GM12872 (cell line): ENCODE measurements at regions not wholly inside any gene's neighbourhood (a gene's known extent, or its start where the extent isn't known, plus 50 kb on each side); places are given as distances from the start of the nearest gene placed in this dataset.

ENCODE experiments used
- CTCF ChIP-seq: IDR thresholded peaks from 3 replicates; pipeline ENCODE4 v1.5.1; 2011; ENCODE audit warnings: low read depth, mild to moderate bottlenecking, low read length, moderate library complexity; ENCODE audit not compliant: insufficient read depth

GRCh38 chr14:100438271-100438670 is 115.1 kb downstream of the SLC25A47 start:
- TF ChIP-seq CTCF, result no peak

GRCh38 chr14:100438678-100439592 is 115.8 kb downstream of the SLC25A47 start:
- no peak for TF ChIP-seq CTCF

DNA sequence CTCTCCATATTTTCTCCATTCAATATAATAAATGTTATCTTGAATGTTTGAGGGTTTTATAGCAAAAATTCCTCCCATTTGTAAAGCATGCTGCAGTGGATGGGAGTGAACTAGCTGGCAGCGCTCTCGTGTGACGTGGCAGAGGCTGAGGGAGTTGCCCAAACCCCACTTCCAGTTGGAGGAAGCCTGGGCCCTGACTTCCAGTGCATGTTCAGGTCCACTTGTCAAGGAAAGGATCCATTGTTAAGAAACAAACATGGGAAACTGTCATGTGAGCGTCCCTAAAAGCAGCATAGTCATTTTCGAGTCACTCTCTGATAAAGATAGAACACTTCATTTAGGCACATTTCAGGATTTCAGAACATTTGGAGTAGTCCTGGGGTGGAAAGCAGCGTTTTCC is 116.6 kb downstream of the SLC25A47 start:
- no peak for TF ChIP-seq CTCF

- TF ChIP-seq CTCF, result peak; percentile 51
Observed at GRCh38 chr14:100440207-100440631, 117.1 kb downstream of the SLC25A47 start.

- TF ChIP-seq CTCF, result no peak
Observed at GRCh38 chr14:100440758-100441203, 117.6 kb downstream of the SLC25A47 start.

DNA sequence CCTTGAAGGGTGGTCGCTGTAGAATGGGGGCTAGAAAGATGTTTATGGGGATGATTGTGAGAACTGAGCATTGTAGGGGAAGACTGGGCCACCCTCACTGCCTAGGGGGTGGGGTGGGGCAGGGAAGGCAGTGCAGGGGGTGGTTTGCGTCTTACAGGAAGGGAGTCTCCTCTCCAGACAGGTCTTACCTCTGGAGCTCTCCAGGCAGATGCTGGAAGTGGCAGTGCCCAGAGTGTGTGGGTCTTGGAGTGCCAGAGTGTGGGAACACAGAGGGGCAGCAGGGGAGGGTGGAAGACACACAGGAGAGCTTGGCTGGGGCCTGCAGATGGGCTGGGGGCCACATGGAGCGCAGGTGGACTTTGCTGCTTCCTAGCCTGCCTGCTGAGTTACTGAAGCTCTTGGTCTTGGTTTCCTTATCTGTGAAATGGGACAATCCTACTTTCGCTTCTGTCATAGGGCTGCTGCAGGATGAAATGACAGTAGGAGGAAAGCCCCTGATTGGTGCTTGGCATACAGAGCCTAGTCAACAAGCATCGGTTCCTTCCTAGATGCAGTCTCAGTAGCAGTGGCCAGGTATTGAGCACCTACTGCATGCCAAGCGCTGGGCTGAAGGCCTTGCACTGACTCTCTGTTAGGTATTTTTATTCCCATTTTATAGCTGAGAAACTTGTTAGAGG is 118.3 kb downstream of the SLC25A47 start:
- no peak for TF ChIP-seq CTCF

DNA sequence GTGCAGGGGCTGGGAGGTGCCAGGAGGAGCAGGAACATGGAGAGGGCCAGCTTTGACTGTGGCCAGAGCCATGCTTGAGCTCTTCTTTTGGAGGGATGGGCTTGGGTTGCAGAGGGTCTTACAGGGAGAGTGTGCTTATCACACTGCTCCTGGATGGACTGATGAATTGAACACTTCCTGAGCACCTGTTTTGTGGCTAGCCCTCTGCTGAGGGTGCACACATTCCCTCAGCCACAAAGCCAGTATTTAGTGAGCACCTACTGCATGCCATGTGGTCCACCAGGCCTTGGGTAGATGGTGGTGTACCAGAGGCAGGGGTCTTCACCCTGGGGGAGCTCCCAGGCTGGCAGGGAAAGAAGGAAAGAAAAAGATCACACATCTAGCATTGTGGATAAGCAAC is 118.9 kb downstream of the SLC25A47 start:
- no peak for TF ChIP-seq CTCF
